ENCODE measurements at regions not wholly inside any gene's neighbourhood (a gene's known extent, or its start where the extent isn't known, plus 50 kb on each side); places are given as distances from the start of the nearest gene placed in this dataset.

GRCh38 chrX:109294097-109294814, 187.6 kb downstream of the GUCY2F start:
- ChIA-PET POLR2A (no interaction called here), CTCF (no interaction called here)
- intact Hi-C loops (cut with micrococcal nuclease) = no loop called here
- H3K27me3 Mint-ChIP-seq = no peaks in the 10 kb centered on the region
- no peaks in the 10 kb centered on the region for H3K36me3 Mint-ChIP-seq (ENCODE audit: low read depth)
- no peaks in the 10 kb centered on the region for H3K4me1 Mint-ChIP-seq (ENCODE audit: low read depth)
- DNase-seq (no peak), ATAC-seq (no peak)
- H3K27ac Mint-ChIP-seq = no peak overlapping the region
- no peaks in the 10 kb centered on the region for H3K9me3 Mint-ChIP-seq
- no peak overlapping the region for H3K4me3 Mint-ChIP-seq
- TF ChIP-seq, protein P1, sequence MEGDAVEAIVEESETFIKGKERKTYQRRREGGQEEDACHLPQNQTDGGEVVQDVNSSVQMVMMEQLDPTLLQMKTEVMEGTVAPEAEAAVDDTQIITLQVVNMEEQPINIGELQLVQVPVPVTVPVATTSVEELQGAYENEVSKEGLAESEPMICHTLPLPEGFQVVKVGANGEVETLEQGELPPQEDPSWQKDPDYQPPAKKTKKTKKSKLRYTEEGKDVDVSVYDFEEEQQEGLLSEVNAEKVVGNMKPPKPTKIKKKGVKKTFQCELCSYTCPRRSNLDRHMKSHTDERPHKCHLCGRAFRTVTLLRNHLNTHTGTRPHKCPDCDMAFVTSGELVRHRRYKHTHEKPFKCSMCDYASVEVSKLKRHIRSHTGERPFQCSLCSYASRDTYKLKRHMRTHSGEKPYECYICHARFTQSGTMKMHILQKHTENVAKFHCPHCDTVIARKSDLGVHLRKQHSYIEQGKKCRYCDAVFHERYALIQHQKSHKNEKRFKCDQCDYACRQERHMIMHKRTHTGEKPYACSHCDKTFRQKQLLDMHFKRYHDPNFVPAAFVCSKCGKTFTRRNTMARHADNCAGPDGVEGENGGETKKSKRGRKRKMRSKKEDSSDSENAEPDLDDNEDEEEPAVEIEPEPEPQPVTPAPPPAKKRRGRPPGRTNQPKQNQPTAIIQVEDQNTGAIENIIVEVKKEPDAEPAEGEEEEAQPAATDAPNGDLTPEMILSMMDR (IDR thresholded peaks at IDR 0.05) = no peak

DNA sequence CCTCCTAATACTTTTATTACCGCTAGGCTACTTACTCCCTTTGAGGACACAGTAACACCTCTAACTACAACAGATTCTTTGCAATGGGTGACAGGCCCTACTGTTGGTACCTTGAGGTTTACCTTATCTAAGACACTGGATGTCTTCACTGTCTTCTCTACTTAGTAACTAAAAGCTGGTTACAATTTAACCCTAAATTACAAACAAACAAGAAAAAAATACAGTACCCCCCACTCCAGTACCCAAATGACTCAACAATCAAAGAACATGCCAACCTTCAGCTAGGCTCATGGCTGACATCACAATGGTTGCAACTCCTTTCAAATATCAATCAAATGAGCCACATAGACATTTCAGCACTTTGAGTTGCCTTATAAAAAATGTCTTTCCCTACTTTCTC, 198.0 kb downstream of the GUCY2F start:
- CTCF ChIA-PET = no interaction called here
- H3K4me1 Mint-ChIP-seq (ENCODE audit: low read depth) = no peaks in the 10 kb centered on the region

DNA sequence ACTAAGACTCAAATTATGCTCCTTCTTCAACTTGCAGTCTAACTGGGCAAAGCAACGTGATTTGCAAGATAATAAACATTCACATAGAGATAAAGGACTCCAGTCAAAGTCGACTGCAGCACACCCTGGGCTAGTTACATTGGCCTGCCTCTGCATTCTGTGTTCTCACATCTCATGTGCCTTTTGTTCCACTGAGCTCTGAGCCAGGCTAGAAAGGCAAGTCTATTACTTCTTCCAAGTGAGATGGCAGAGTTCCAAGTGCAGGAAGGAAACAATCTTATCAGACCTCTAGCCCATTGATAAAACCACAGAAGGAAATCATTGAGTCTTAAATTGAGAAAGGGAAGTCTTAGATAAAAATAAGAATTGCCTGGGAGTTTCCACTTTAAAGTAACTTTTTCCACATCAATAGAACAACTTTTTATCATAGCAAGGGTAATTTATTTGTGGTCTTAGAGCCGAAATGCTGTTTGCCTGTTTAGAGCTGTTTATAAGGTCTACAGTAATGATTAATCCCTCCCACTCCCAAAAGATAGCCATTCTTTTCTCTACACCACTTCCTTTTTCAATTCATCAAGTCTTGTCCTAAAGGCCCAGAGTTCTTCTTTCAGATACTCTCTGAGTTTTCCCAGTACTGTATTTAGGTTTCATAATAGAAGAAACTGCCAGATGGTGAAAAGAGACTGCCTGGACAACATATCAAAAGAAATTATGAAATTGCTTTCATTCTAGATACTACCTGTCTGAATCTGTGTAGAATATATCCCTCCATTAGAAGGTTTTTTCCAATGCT, 200.2 kb downstream of the GUCY2F start:
- Mint-ChIP-seq H3K27ac (no peak overlapping the region), H3K9me3 (no peaks in the 10 kb centered on the region), H3K4me1 (ENCODE audit: low read depth) (no peaks in the 10 kb centered on the region), H3K27me3 (no peaks in the 10 kb centered on the region), H3K36me3 (ENCODE audit: low read depth) (no peaks in the 10 kb centered on the region), H3K4me3 (no peak overlapping the region)
- ATAC-seq (no peak), DNase-seq (no peak)
- CTCF ChIA-PET = no interaction called here
- intact Hi-C loops (cut with micrococcal nuclease) = no loop called here
- TF ChIP-seq, protein P1 (IDR thresholded peaks at IDR 0.05) = no peak
- POLR2A ChIA-PET = no interaction called here

More for the DNA sequence above, 198.0 kb downstream of the GUCY2F start:
- no peak overlapping the region for H3K4me3 Mint-ChIP-seq
- TF ChIP-seq, protein P1 (IDR thresholded peaks at IDR 0.05) = no peak
- no peaks in the 10 kb centered on the region for H3K36me3 Mint-ChIP-seq (ENCODE audit: low read depth)
- no peaks in the 10 kb centered on the region for H3K9me3 Mint-ChIP-seq
- DNase-seq (no peak), ATAC-seq (no peak)
- POLR2A ChIA-PET = no interaction called here
- no peak overlapping the region for H3K27ac Mint-ChIP-seq
- H3K27me3 Mint-ChIP-seq = no peaks in the 10 kb centered on the region
- intact Hi-C loops (cut with micrococcal nuclease) = no loop called here

DNA sequence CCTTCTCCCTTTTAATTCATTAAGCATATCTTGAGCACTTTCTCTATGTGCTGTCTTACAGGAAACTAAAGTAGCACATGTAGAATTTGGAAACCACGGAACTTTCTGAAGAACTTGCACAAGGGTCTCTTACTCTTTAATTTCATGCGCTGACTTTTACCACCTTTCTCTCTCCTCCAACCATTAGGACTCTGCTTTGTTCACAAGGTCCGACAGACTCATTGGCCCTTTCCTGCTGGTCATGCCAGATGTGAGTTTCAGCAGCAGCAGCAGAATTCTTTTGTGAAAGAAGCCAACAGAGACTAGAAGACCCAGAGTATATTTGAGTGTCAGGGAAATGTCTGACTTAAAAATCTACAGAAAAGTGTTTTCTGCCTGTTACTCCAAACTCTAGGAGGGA, 207.1 kb downstream of the GUCY2F start:
- TF ChIP-seq, protein P1 (IDR thresholded peaks at IDR 0.05) = no peak
- ATAC-seq = no peak
- intact Hi-C loops (cut with micrococcal nuclease) = no loop called here
- ChIA-PET POLR2A (no interaction called here), CTCF (no interaction called here)
- Mint-ChIP-seq H3K27ac (no peak overlapping the region), H3K36me3 (ENCODE audit: low read depth) (no peaks in the 10 kb centered on the region), H3K4me3 (no peak overlapping the region), H3K27me3 (no peaks in the 10 kb centered on the region), H3K4me1 (ENCODE audit: low read depth) (no peaks in the 10 kb centered on the region), H3K9me3 (no peaks in the 10 kb centered on the region)
- DNase-seq = no peak
